ENCODE measurements at regions not wholly inside any gene's neighbourhood (a gene's known extent, or its start where the extent isn't known, plus 50 kb on each side); places are given as distances from the start of the nearest gene placed in this dataset.
"Not testable (repeated sequence)": the region's sequence is repeated elsewhere in the genome, so short reads cannot be mapped to it uniquely, and the experiment has no call there.

- DNase-seq = no peak
Measured at GRCh38 chr4:29066861-29067260, 1653.3 kb upstream of the PCDH7 start.

GRCh38 chr4:29073571-29073970 is 1646.6 kb upstream of the PCDH7 start:
- no peak for DNase-seq

- no peak for DNase-seq
Measured at GRCh38 chr4:29075366-29075765, 1644.8 kb upstream of the PCDH7 start.

DNA sequence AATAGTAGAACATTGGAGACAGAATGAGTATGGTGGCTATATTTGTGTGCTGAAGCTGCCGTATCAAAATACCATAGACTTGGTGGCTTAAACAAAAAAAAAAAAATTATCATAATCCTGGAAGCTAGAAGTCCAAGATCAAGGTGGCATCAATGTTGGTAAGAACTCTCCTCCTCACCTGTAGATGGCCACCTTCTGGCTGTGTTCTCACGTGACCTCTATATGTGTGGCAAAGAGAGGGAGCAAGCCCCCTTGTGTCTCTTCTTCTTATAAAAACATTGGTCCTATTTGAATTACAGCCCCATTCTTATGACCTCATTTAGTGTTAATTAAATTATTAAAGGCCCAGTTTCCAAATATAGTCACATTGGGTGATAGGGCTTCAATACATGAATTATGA is 1640.9 kb upstream of the PCDH7 start:
- no peak for DNase-seq

DNA sequence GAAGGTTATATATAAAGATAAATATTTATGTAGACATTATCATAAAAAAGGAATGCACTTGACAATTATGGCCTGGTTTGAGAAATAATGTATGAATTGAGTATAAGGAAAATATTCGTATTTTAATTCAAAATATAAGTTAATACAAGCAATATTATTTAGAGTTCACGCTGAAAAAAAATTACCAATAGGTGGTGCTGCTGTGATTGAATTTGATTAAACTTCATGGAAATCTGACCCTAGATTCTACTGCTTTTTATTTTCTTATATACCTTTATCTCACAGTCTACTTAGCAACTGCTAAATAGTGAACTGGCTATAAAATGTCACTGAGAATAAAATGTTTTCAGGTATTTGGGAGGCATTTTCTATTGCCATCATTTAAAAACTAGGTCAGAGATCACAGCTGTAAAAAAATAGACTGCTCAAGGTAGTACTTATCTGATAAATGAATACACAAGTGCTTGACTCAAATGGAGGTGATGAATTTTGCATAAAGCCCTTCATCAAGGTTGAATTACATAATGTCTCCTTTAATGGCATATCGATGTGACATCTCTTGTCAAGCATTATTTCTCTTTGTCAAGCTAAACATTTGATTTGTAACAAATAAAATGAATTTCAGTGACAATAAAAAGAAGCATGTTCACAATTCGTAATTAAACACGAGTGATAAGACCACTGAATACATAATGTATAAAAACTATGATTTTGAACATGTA is 1638.8 kb upstream of the PCDH7 start:
- DNase-seq = no peak

DNA sequence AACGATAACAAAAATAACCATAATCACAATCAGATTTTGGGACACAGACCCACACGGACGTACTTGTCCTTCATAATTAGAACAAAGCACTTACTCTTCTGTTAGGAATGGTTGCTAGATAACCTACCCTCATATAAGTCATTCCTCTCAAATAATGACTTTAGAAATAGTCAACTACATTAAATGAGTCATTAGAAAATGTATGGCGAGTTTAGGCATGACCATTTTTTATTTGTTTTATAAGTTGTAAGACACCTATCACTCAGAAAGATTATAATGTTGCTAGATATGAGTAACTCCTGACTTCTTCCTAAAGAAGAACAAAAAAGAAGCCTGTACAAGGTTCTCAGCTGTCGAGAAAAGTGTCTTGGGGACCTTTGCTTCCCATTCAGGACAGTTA is 1637.5 kb upstream of the PCDH7 start:
- DNase-seq = no peak

- no peak for DNase-seq
Measured at GRCh38 chr4:29085748-29086147, 1634.4 kb upstream of the PCDH7 start.

DNA sequence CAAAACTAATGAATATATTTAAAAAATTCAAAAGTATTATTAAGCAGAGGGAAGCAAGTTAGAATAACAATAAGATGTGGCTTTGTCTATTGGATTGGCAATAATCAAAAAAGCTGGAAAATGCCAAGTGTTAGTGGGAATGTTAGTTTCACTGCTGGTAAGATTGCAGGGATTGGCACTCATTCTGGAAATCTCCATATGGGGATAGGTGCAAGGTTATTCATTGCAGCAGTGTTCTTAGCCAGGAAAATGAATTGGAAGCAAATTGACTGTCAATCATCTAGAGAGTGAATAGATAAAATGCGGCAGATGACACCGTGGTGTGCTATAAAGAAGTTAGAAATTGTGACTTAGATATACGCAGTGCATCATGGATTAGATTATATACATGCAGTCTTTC is 1615.5 kb upstream of the PCDH7 start:
- DNase-seq = no peak

DNA sequence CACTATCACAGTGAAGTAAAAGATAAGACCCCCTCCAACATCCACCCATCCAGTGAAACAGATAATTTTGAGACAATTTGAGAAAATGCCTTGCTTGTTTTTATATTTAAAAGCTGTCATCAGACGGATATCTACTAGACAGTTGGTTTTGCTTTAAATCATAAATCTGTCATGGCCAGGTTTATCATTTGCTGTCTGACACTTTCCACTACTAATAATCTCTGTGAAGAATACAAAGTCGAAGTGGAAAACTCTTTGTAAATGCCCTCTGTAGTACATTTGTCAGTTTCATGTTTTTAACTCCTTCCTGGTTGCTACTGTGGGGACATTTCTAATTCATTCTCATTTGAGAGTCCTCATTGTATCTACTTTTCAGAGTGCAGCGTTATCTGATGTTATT is 1606.2 kb upstream of the PCDH7 start:
- DNase-seq = no peak

DNA sequence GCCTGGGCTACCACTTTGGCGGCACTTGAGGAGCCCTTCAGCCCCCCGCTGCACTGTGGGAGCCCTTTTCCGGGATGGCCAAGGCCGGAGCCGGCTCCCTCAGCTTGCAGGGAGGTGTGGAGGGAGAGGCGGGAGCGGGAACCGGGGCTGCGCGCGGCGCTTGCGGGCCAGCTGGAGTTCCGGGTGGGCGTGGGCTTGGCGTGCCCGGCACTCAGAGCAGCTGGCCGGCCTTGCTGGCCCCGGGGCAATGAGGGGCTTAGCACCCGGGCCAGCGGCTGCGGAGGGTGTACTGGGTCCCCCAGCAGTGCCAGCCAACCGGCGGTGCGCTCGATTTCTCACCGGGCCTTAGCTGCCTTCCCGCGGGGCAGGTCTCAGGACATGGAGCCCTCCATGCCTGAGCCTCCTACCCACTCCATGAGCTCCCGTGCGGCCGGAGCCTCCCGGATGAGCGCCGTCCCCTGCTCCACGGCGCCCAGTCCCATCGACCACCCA is 1602.9 kb upstream of the PCDH7 start:
- not testable (repeated sequence) for DNase-seq

GRCh38 chr4:29121586-29121985 is 1598.6 kb upstream of the PCDH7 start:
- DNase-seq = no peak

GRCh38 chr4:29128810-29129209 is 1591.4 kb upstream of the PCDH7 start:
- no peak for DNase-seq

- DNase-seq = no peak
Measured at GRCh38 chr4:29131304-29131703, 1588.9 kb upstream of the PCDH7 start.

- DNase-seq = no peak
Measured at GRCh38 chr4:29142708-29143107, 1577.5 kb upstream of the PCDH7 start.

- DNase-seq = no peak
Measured at GRCh38 chr4:29151584-29151983, 1568.6 kb upstream of the PCDH7 start.

- DNase-seq = no peak
Measured at GRCh38 chr4:29153642-29154041, 1566.5 kb upstream of the PCDH7 start.

DNA sequence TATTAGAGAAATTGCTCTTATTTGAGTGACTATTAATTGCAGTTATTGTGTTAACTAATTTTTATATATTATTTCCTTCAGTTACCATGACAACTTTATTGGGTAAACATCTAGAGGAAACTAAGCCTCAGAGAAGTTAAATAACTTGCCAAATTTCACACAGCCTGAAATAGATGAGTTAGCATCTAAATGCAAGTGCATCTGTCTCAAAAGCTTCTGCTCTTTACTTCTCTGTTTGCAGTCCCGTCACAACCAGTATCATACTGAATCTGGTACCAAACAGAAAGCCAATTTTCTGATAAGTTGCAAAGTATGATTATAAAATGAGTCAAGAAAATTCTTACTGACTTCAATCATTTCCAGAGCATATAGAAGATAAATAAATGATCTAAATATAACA is 1544.9 kb upstream of the PCDH7 start:
- DNase-seq = no peak

DNA sequence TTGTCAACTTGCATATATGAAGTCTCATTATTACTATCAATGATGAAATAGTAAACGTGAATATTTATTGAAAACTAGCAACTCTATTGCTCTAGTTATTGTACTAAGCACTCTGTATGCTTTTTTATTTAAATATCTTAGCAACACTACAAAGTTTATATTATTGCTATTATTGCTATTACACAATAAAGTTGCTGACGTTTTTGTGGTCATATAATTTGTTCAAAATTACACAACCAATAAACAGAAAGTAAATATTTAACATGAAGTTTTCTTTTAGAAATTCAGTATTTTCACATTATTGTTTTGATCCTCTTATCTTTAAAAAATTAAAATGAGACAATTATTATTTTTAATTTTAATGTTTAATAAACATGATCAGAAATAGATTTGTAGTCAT is 1521.1 kb upstream of the PCDH7 start:
- DNase-seq = no peak

GRCh38 chr4:29199485-29199884 is 1520.7 kb upstream of the PCDH7 start:
- DNase-seq = no peak

DNA sequence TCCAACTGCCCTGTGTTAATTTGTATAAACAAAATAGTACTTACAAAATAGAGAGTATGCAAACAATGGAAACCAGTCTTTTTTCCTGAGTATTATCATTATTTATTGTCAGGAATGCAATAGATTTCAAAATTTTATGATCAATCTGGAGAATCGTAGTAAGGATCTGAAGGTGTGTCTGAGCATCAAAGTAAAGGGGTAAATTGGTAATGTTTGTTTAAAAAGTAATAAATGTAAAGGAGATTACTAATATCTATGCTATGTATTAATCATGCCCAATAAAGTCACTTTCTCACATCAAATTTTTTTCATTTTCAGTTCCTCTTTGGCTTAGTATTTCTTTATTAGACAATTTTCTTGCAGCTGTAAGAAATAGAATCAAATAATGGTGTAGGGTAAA is 1507.1 kb upstream of the PCDH7 start:
- DNase-seq = no peak

DNA sequence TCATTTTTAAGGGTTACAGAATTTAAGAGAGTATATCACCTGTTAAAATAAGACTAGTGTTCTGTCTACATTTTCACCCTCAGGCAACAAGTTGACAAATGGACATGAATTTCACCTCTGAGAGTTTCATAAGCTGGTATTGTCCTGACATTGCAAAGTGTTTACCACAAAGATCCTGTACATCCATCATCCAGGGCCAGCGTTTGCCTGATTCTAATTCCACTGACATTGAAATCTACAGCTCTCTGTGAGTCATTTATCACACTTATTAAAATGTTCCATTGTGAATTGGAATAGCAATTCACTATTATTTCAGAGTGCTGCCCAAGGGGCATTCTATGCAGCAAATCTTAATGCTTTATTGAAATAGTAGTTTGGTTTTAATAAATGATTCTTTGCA is 1499.4 kb upstream of the PCDH7 start:
- no peak for DNase-seq

GRCh38 chr4:29224911-29225310 is 1495.3 kb upstream of the PCDH7 start:
- no peak for DNase-seq

DNA sequence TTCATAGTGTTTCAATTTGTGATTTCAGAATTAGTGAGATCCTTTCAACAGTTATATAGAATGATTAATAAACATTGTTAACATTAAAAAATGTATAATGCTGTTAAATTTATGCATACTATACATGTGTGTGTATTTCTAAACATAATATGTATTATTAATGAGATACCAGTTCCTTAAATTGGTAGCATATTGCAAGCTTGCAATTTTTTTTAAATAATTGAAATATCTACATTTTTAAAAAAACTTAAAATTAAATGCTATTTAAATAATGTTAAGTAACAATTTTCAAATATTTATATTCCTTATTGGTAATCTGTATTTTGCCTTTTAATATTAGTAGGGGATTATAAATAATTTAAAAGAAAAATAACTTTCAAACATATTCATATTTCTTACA is 1479.5 kb upstream of the PCDH7 start:
- no peak for DNase-seq

GRCh38 chr4:29243054-29243453 is 1477.1 kb upstream of the PCDH7 start:
- DNase-seq = no peak

DNA sequence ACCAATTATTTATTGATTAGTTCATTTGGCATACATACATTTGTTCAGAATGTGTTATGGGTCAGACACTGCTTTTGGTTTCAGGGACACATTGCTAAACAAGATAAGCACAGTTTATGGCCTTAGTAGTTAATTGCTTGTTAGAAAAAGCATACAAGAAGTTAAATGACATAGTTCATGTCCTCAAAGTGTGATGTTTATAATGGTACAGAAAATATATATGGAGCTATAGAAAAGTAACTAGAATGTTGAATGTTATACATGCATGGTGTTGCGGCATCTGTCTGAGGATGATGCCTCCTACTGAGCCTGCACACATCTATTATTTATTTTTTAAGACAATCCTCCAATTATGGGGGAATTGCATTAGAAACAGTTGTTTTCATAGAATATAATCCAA is 1476.3 kb upstream of the PCDH7 start:
- no peak for DNase-seq
